Subcutaneous abdominal adipose tissue (tissue), 5 donors: ENCODE measurements at regions not wholly inside any gene's neighbourhood (a gene's known extent, or its start where the extent isn't known, plus 50 kb on each side); places are given as distances from the start of the nearest gene placed in this dataset.

Source experiments
- H3K27ac ChIP-seq: one replicate; pipeline ENCODE4 v1.7.0; 2013; ENCODE audit warnings: low read depth, mild to moderate bottlenecking, inconsistent platforms, low read length, moderate library complexity
- H3K27me3 ChIP-seq, 5 donors: one replicate each; pipeline ENCODE4 v1.7.0; 2013; ENCODE audit warnings: low read length in 5 of 5, inconsistent platforms in 1 of 5; ENCODE audit not compliant: control insufficient read depth in 5 of 5, insufficient read depth in 4 of 5
- H3K36me3 ChIP-seq, 5 donors: one replicate each; pipeline ENCODE4 v1.7.0; 2013; ENCODE audit warnings: low read length in 5 of 5; ENCODE audit not compliant: control insufficient read depth in 5 of 5, insufficient read depth in 5 of 5
- H3K4me1 ChIP-seq, 5 donors: one replicate each; pipeline ENCODE4 v1.7.0; 2013; ENCODE audit warnings: low read length in 5 of 5, mild to moderate bottlenecking in 3 of 5, moderate library complexity in 1 of 5; ENCODE audit not compliant: control insufficient read depth in 5 of 5, insufficient read depth in 5 of 5
- H3K4me3 ChIP-seq, 5 donors: one replicate each; pipeline ENCODE4 v1.7.0; 2013; ENCODE audit warnings: low read length in 5 of 5, low read depth in 1 of 5
- H3K9ac ChIP-seq, 5 donors: one replicate each; pipeline ENCODE4 v1.7.0; 2013; ENCODE audit warnings: low read length in 5 of 5, mild to moderate bottlenecking in 4 of 5, moderate library complexity in 3 of 5
- H3K9me3 ChIP-seq, 5 donors: one replicate each; pipeline ENCODE4 v1.7.0; 2013; ENCODE audit warnings: low read length in 5 of 5; ENCODE audit not compliant: control insufficient read depth in 5 of 5
- donor health status: healthy.
- donor health status: healthy.
- donor health status: healthy.
- donor health status: healthy.
- donor health status: healthy.

DNA sequence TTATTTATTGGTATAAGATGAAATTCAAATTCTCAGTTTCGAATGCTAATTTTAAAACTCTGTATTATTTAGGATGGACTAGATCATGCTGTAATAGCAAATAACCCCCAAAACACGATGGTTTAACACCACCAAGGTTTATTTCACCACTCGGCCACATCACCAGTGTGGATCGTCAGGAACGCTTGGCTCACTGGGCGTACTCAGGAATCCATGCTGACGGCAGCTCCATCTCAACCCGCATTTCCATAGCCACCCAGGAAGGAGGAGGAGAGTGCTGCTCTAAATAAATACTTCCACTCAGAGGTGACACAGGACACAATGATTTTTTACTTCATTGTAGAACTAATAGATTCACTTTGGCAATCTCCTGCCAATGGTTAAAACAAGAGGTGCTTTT is 347.4 kb downstream of the SH3GL2 start:
- Histone ChIP-seq H3K4me3 (no peak overlapping the region), H3K27ac (no peak overlapping the region), H3K27me3 (no peaks in the 10 kb centered on the region), H3K36me3 (no peaks in the 10 kb centered on the region), H3K4me1 (no peaks in the 10 kb centered on the region), H3K9ac (no peak overlapping the region), H3K9me3 (peaks cover 0 to 2% (median 0%) of the 10 kb centered on the region in 5 donors)

DNA sequence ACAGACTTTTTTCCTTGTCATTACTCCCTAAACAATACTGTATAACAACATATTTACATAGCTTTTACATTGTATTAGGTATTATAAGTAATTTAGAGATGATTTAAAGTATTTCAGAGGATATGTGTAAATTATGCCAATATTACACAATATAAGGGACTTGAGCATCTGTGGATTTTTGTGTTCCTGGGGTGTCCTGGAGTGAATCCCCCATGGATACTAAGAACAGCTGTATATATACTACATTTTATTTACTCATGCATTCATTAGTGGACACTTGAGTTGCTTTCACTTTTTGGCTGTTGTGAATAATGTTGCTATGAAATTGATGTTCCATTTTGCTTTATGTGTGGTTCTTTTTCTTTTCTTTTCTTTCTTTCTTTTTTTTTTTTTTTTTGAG is 348.8 kb downstream of the SH3GL2 start:
- H3K27me3 ChIP-seq: no peaks in the 10 kb centered on the region
- H3K4me3 ChIP-seq: no peak overlapping the region

DNA sequence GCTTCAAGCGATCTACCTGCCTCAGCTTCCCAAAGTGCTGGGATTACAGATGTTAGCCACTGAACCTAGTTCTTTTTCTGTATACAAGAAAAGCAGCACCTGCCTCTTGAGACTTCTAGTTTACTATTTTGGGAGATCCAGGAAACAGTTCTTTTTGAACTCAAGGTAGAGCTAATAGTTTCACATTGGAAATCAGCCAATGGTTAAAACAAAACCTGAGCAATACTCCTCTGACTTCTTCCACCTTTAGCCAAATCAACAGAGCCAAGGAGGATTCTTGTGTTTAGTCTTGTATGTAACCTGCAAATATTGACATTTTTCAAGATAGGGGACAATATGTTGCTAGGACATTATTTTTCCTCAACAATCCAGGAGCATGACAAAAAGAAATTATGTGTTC is 349.4 kb downstream of the SH3GL2 start:
- no peaks in the 10 kb centered on the region for H3K4me1 ChIP-seq
- no peaks in the 10 kb centered on the region for H3K27me3 ChIP-seq
- H3K27ac ChIP-seq: no peak overlapping the region
- no peaks in the 10 kb centered on the region for H3K36me3 ChIP-seq
- no peak overlapping the region for H3K4me3 ChIP-seq
- H3K9ac ChIP-seq: no peak overlapping the region
- H3K9me3 ChIP-seq: peaks cover 0 to 2% (median 0%) of the 10 kb centered on the region in 5 donors

More for the DNA sequence above, 348.8 kb downstream of the SH3GL2 start:
- H3K36me3 ChIP-seq: no peaks in the 10 kb centered on the region
- H3K4me1 ChIP-seq: no peaks in the 10 kb centered on the region
- H3K9me3 ChIP-seq: peaks cover 0 to 2% (median 0%) of the 10 kb centered on the region in 5 donors
- no peak overlapping the region for H3K9ac ChIP-seq
- no peak overlapping the region for H3K27ac ChIP-seq

DNA sequence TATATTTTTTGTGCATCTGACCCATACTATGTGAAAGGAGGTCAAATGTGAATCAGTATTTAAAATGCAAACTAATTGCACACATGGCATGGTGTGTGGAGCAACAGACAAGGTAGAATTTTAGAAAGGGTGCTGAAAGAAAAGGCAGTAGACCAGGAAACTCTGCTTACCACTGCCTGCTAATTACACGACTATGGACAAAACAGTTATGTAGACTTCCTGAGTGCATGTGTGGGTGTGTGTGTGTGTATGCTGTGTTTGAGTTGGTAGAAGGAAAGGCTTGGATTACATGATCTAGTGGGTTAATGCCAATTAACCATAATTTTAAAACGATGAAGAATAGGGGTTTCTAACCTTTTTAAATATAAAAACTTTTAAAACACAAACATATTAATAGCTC is 349.9 kb downstream of the SH3GL2 start:
- Histone ChIP-seq H3K4me3 (no peak overlapping the region), H3K36me3 (no peaks in the 10 kb centered on the region), H3K9ac (no peak overlapping the region), H3K4me1 (no peaks in the 10 kb centered on the region), H3K27ac (no peak overlapping the region), H3K9me3 (peaks cover 0 to 2% (median 0%) of the 10 kb centered on the region in 5 donors), H3K27me3 (no peaks in the 10 kb centered on the region)

DNA sequence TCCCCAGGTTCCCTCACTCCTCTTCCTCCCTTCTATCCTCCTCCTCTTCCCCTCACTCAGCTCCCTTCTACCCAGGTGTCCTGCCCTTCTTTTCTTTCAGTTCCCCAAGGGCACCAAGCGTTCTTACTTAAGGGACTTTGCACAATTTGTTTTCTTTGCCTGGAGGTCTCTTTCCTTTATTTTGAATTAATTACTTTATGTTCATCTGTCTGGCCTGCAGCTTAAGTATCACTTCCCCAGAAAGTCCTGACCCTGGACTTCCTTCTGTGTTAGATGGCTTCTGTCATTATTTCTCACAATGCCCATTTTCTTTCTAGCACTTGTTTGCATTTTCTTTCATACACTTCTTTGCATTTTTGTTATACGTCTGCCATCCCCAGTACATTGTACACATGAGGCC is 350.6 kb downstream of the SH3GL2 start:
- H3K36me3 ChIP-seq: no peaks in the 10 kb centered on the region

DNA sequence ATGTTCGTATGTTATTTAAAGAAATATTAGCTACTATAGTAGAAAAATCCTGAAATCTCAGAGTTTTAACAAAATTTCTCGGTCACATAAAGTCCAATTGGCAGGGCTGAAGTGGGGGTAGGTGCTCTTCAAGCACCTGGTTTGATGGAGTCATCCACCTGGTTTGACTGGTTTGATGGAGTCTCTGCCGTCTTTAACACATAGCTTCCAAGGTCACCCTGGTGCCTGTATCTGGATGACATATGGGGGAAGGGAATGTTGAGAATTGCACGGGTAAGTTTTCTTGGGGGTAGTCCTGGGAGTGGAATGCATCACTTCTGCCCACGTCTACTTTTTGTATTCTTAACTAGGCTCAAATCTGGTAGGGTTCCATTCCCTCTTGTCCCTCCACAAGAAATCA is 351.2 kb downstream of the SH3GL2 start:
- Histone ChIP-seq H3K9me3 (peaks cover 0 to 2% (median 0%) of the 10 kb centered on the region in 5 donors), H3K4me1 (no peaks in the 10 kb centered on the region), H3K4me3 (no peak overlapping the region), H3K36me3 (no peaks in the 10 kb centered on the region), H3K27ac (no peak overlapping the region), H3K9ac (no peak overlapping the region), H3K27me3 (no peaks in the 10 kb centered on the region)

More for the DNA sequence above, 350.6 kb downstream of the SH3GL2 start:
- Histone ChIP-seq H3K4me1 (no peaks in the 10 kb centered on the region), H3K27ac (no peak overlapping the region), H3K4me3 (no peak overlapping the region), H3K9me3 (peaks cover 0 to 2% (median 0%) of the 10 kb centered on the region in 5 donors), H3K27me3 (no peaks in the 10 kb centered on the region), H3K9ac (no peak overlapping the region)

DNA sequence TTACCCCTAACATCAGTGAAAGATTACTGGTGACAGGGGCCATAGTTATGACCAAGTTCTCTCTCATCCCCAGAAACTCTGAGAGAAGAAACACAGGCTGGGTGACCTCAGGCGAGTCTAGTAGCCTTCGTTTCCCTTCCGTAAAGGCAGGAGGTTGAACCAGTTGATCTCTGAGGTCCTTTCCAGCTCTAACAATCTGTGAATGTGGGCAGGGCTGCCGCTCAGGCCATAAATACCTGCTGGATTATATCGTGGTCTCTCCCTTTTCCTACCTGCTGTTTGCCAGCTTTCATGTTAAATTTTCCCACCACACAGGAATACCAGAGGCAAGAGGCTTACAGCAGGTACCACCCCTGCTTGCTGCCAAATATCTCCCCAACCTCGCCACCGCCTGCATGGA is 357.5 kb downstream of the SH3GL2 start:
- H3K9ac ChIP-seq: no peak overlapping the region
- H3K4me1 ChIP-seq: no peaks in the 10 kb centered on the region
- H3K36me3 ChIP-seq: no peaks in the 10 kb centered on the region
- no peaks in the 10 kb centered on the region for H3K9me3 ChIP-seq
- no peak overlapping the region for H3K4me3 ChIP-seq
- H3K27ac ChIP-seq: no peak overlapping the region
- H3K27me3 ChIP-seq: no peaks in the 10 kb centered on the region

DNA sequence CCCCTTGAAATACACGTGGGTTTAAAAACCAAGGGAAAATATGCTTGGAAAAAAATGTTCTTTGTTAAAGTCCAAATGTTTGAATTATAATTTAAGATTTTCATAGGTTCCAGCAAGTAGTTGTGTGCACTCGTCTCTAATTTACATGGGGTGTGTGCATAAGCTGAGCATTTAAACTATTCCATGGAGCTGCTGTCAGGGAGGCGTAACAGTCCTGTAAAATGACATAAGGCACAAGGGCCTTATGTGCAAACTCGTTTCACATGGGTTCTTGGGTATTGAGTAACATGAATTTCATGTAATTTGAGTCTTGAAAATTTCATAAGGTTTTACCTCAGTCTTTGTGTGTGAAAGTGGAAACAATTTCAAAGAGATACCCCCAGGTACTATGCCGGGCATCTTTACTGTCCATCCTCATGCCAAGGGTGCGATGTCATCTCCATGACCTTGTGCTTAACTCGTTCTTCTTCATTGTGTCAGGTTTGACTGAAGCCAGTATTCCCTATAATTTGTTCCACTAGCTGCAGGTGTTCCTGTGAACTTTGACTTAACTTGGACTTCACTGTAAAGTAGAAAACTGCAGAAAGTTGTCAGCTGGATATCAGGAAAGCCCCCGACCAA is 359.3 kb downstream of the SH3GL2 start:
- Histone ChIP-seq H3K9ac (no peak overlapping the region), H3K36me3 (no peaks in the 10 kb centered on the region), H3K4me3 (no peak overlapping the region), H3K4me1 (no peaks in the 10 kb centered on the region), H3K27me3 (no peaks in the 10 kb centered on the region), H3K27ac (no peak overlapping the region), H3K9me3 (no peaks in the 10 kb centered on the region)

DNA sequence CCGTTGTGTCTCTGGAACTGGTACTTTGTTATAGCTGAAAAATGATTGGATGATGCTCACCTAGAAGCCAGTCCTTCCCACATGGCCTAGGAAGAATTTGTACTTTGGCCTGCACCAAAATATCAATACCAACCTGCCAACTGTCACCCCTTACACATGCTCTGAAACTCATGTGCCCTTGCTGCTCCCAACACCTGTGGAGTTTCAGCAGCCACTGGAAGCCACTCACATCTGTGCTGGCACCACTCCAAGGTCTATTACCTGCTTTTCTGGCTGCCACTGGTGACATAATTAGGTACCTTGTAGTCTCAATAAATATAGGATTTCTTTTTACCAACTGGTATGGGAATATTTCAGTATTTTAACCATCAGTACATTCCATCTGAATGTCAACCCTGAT is 363.6 kb downstream of the SH3GL2 start:
- Histone ChIP-seq H3K4me1 (no peaks in the 10 kb centered on the region), H3K4me3 (no peak overlapping the region), H3K27me3 (no peaks in the 10 kb centered on the region), H3K9me3 (no peaks in the 10 kb centered on the region), H3K36me3 (no peaks in the 10 kb centered on the region), H3K9ac (no peak overlapping the region), H3K27ac (no peak overlapping the region)

DNA sequence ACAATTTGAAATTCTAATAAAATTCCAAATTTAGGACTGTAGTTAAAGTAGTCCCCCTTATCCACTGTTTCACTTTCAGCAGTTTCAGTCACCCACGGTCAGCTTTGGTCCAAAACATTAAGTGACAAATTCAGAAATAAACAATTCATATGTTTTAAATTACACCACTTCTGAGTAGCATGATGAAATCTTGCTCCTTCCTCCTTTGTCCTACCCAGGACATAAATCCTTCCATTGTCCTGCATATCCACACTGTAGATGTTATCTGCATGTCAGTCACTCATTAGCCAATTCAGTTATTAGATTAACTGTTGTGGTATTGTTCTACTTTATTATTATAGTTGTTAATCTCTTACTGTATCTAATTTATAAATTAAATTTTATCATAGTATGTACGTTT is 376.5 kb downstream of the SH3GL2 start:
- H3K27ac ChIP-seq: no peak overlapping the region
- H3K9ac ChIP-seq: no peak overlapping the region
- H3K27me3 ChIP-seq: no peaks in the 10 kb centered on the region
- H3K4me1 ChIP-seq: no peaks in the 10 kb centered on the region
- H3K9me3 ChIP-seq: no peaks in the 10 kb centered on the region
- no peak overlapping the region for H3K4me3 ChIP-seq
- H3K36me3 ChIP-seq: no peaks in the 10 kb centered on the region
